ENCODE measurements at regions not wholly inside any gene's neighbourhood (a gene's known extent, or its start where the extent isn't known, plus 50 kb on each side); places are given as distances from the start of the nearest gene placed in this dataset.

GRCh38 chr18:8895987-8896619 is 190.7 kb downstream of the MTCL1 start:
- TF ChIP-seq, protein P1, sequence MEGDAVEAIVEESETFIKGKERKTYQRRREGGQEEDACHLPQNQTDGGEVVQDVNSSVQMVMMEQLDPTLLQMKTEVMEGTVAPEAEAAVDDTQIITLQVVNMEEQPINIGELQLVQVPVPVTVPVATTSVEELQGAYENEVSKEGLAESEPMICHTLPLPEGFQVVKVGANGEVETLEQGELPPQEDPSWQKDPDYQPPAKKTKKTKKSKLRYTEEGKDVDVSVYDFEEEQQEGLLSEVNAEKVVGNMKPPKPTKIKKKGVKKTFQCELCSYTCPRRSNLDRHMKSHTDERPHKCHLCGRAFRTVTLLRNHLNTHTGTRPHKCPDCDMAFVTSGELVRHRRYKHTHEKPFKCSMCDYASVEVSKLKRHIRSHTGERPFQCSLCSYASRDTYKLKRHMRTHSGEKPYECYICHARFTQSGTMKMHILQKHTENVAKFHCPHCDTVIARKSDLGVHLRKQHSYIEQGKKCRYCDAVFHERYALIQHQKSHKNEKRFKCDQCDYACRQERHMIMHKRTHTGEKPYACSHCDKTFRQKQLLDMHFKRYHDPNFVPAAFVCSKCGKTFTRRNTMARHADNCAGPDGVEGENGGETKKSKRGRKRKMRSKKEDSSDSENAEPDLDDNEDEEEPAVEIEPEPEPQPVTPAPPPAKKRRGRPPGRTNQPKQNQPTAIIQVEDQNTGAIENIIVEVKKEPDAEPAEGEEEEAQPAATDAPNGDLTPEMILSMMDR (IDR thresholded peaks at IDR 0.05; ENCODE audit: extremely low read depth in 1 of 2, insufficient read depth in 1 of 2, low read depth in 1 of 2, low read length in 2 of 2), result no peak
- no peak for TF ChIP-seq EZH2 (IDR thresholded peaks at IDR 0.05; ENCODE audit: borderline replicate concordance, low read depth, low read length, severe bottlenecking)
- TF ChIP-seq GATA2 (IDR thresholded peaks at IDR 0.05; ENCODE audit: insufficient read depth, insufficient read length, low read depth, low read length), result no peak
- no peak for TF ChIP-seq MAX (IDR thresholded peaks at IDR 0.05; ENCODE audit: insufficient read depth, insufficient read length)
- TF ChIP-seq POLR2AphosphoS5 (IDR thresholded peaks at IDR 0.05; ENCODE audit: insufficient read depth, low read depth, low read length), result no peak
- no peak for TF ChIP-seq JUN (IDR thresholded peaks at IDR 0.05; ENCODE audit: borderline replicate concordance, insufficient read depth, insufficient read length, low read depth)
